ENCODE measurements at regions not wholly inside any gene's neighbourhood (a gene's known extent, or its start where the extent isn't known, plus 50 kb on each side); places are given as distances from the start of the nearest gene placed in this dataset.
"Not testable (repeated sequence)": the region's sequence is repeated elsewhere in the genome, so short reads cannot be mapped to it uniquely, and the experiment has no call there.

DNA sequence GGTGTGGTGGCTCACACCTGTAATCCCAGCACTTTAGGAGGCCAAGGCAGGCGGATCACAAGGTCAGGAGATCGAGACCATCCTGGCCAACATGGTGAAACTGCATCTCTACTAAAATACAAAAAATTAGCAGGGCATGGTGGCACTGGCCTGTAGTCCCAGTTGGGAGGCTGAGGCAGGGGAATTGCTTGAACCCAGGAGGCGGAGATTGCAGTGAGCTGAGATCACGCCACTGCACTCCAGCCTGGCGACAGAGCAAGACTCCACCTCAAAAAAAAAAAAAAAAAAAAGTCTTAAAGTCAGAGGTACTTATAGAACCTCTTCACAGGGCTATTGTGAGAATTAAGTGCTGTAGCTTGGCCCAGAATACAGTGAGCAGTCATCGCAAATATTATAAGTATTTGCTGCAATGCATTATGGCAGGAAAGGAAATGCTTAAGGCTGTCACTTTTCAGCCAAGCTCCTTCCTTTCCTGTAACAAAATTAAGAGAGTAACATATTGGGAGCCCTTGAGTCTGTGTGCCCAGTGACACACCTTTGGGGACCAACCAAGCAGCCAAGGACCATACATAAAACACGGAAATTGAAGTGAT, 110.9 kb upstream of the HAND1 start:
- not testable (repeated sequence) for H3K9me3 ChIP-seq (ENCODE audit: control insufficient read depth, low read length)

DNA sequence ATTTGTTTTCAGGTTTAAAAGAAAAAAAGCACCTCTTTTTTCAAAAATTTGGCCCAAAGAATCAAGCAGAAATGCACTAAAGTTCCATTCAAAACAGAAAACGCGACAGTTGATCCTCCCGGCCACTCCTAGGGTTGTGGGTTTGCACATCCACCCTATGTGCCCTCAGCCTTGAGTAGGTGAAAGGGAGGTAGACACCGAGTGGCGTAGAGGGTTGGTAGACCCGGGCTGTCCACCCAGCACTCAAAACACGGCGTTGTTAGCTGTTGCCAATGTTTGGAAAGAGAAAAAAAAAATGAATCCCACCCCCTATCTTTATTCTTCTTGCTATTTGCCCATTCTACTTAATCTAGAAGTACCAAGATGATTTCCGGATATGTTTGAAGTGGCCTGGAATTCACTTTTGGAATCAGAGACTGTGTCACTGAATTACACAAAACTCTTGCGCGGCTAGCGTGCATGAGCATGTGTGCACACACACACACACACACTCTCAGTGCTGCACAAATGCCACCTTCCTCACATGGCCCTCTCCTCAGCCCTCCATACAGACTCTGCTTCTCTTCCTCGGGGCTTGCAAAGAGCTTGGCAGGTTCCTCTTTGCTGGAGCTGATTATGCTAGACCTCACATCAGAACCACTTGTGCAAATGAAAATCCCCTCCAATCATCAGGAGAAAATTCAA, 110.2 kb upstream of the HAND1 start:
- Histone ChIP-seq H3K4me3 (ENCODE audit: low read length) (no peak overlapping the region), H3K27ac (ENCODE audit: low read length) (no peak overlapping the region), H3K9me3 (ENCODE audit: control insufficient read depth, low read length) (no peaks in the 10 kb centered on the region), H3K4me1 (ENCODE audit: control insufficient read depth, insufficient read depth, low read length) (no peaks in the 10 kb centered on the region), H3K27me3 (ENCODE audit: control insufficient read depth, insufficient read depth) (no peaks in the 10 kb centered on the region)
- intact Hi-C loops (cut with DNase I): no loop called here
- WGBS: 81% methylated on average over 13 of the region's 13 CpGs
- DNase-seq (no peak), ATAC-seq (no peak)

More for the DNA sequence above, 110.9 kb upstream of the HAND1 start:
- intact Hi-C loops (cut with DNase I); DNase-seq; H3K4me1 ChIP-seq (ENCODE audit: control insufficient read depth, insufficient read depth, low read length); H3K4me3 ChIP-seq (ENCODE audit: low read length); ATAC-seq; H3K27ac ChIP-seq (ENCODE audit: low read length); H3K27me3 ChIP-seq (ENCODE audit: control insufficient read depth, insufficient read depth): not testable (repeated sequence)
- 82% methylated on average over 7 of the region's 7 CpGs for WGBS

DNA sequence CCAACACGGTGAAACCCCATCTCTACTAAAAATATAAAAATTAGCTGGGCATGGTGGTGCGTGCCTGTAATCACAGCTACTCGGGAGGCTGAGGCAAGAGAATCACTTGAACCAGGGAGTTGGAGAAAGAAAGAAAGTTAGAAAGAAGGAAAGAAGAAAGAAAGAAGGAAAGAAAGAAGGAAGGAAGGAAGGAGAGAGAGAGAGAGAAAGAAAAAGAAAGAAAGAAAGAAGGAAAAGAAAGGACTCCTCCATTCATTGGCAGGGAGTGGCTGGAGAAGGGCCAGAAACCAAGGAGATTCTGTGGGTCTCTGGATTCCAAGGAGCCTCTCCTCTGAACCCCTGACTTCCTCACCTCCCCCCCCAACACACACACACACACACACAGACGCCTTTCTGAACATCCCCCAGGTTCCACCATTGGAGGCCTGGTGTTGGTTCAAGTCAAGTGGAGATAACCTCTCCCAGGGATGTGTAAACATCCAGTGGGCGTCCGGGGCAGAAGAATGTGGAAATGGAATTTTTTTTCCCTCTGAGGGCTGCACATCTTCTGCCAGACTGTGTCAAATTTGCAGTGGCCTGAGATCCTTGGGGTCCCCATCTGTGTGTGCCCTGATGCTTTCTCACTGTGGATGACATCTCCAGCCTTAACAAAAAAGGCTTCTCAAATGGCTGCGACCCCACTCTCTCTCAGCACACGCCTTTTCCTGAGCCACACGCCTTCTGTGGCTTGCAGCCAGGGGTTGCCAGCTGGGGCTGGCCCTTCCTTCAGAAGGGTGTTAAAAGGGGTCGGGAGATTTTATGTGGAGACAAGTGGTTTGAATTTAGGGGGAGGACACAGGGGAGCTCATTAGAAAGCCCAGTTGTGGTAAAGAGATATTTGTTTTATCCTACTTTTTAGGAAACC, 109.3 kb upstream of the HAND1 start:
- no peak overlapping the region for H3K27ac ChIP-seq (ENCODE audit: low read length)
- ATAC-seq (no peak), DNase-seq (no peak)
- no peaks in the 10 kb centered on the region for H3K4me1 ChIP-seq (ENCODE audit: control insufficient read depth, insufficient read depth, low read length)
- no peak overlapping the region for H3K4me3 ChIP-seq (ENCODE audit: low read length)
- intact Hi-C loops (cut with DNase I): no loop called here
- H3K9me3 ChIP-seq (ENCODE audit: control insufficient read depth, low read length): no peaks in the 10 kb centered on the region
- no peaks in the 10 kb centered on the region for H3K27me3 ChIP-seq (ENCODE audit: control insufficient read depth, insufficient read depth)
- WGBS: 33% methylated on average over 10 of the region's 10 CpGs

DNA sequence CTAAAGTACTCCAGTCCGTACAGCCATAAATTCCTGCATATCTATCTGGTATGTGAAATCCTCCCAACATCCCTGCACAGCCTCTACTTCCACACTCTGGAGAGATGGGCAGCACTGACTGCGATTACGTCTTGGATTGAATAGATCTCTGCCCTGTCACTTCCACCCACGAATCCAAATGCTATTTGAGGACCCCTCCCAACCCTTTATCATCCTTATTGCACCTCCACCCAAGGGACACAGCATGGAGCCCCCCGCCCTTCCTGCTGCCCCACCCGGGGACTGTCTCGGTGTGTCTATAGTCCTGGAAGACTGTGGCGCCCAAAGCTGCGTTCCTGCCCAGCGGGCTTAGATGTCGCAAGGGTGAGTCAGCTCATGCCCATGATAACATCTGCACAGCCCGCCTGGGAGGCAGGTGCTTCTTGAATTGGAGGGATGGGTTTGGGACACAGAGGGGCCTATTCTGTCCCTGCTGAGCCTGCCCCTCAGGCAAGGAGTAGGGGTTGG, 105.7 kb upstream of the HAND1 start:
- Histone ChIP-seq H3K4me3 (ENCODE audit: low read length) (no peak overlapping the region), H3K4me1 (ENCODE audit: control insufficient read depth, insufficient read depth, low read length) (no peaks in the 10 kb centered on the region), H3K27ac (ENCODE audit: low read length) (no peak overlapping the region), H3K9me3 (ENCODE audit: control insufficient read depth, low read length) (no peaks in the 10 kb centered on the region), H3K27me3 (ENCODE audit: control insufficient read depth, insufficient read depth) (no peaks in the 10 kb centered on the region)
- intact Hi-C loops (cut with DNase I): no loop called here
- ATAC-seq (no peak), DNase-seq (no peak)
- 66% methylated on average over 12 of the region's 12 CpGs for WGBS

DNA sequence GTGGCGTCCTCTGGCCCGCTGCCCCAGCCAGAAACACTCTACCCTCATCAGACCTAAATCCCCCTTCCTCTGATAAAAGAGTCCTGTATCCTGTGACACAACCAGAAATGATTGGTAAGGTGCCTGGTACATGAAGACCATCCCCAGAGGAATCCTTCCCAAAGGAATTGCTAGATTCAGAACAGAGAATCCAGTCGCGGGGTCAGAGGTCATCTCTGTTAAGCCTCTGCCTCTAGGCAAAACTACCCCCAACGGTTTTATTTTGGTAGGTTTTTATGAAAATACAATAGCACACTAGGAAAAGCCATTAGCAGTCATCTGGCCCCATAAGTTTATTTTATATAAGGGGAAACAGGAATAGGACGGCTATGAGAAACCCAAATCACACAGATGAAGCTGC, 102.4 kb upstream of the HAND1 start:
- WGBS: 68% methylated on average over 6 of the region's 6 CpGs
- no peak overlapping the region for H3K27ac ChIP-seq (ENCODE audit: low read length)
- DNase-seq (no peak), ATAC-seq (no peak)
- intact Hi-C loops (cut with DNase I): no loop called here
- H3K4me3 ChIP-seq (ENCODE audit: low read length): no peak overlapping the region
- H3K4me1 ChIP-seq (ENCODE audit: control insufficient read depth, insufficient read depth, low read length): no peaks in the 10 kb centered on the region
- H3K9me3 ChIP-seq (ENCODE audit: control insufficient read depth, low read length): no peaks in the 10 kb centered on the region
- H3K27me3 ChIP-seq (ENCODE audit: control insufficient read depth, insufficient read depth): no peaks in the 10 kb centered on the region

DNA sequence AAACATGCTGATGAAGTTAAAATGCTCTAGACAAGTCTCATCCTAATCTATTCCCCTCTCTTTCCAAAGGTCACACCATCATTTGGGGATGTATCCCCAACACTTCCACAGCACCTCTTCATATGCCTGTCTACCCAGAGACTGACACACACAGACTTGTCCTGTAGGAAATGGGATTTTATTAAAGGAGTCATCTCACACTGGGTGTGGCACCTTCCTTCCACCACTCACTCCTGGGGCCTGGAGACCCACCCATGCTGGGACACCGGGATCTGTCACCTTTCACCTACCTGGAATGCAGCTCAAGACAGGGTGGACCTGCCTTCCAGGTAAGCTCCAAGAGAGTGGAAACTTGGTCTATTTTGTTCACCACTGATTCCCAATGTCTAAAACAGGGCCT, 99.4 kb upstream of the HAND1 start:
- Histone ChIP-seq H3K4me1 (ENCODE audit: control insufficient read depth, insufficient read depth, low read length) (no peaks in the 10 kb centered on the region), H3K27ac (ENCODE audit: low read length) (no peak overlapping the region), H3K9me3 (ENCODE audit: control insufficient read depth, low read length) (no peaks in the 10 kb centered on the region), H3K27me3 (ENCODE audit: control insufficient read depth, insufficient read depth) (no peaks in the 10 kb centered on the region), H3K4me3 (ENCODE audit: low read length) (no peak overlapping the region)
- intact Hi-C loops (cut with DNase I): no loop called here
- DNase-seq (no peak), ATAC-seq (no peak)
- 51% methylated on average over 1 of the region's 1 CpG for WGBS

DNA sequence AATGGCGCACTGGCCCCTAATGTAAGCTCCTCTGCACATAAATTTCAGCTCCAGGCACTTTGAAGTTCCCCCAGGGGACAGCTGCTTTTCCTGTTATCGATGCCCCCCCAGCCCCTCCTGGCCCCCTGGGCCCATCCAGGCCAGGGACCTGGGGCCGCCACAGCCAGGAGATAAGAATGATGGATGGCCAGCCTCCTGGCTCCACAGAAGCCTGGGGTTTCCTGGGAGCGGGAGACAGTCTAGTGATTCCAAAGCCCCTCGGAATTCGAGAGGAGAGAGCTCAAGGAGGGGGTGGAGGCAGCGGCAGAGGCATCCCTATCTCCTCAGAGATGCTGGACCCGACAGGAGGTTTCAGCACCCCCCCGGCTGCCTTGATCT, 98.4 kb upstream of the HAND1 start:
- Histone ChIP-seq H3K4me3 (ENCODE audit: low read length) (no peak overlapping the region), H3K4me1 (ENCODE audit: control insufficient read depth, insufficient read depth, low read length) (no peaks in the 10 kb centered on the region), H3K9me3 (ENCODE audit: control insufficient read depth, low read length) (no peaks in the 10 kb centered on the region), H3K27me3 (ENCODE audit: control insufficient read depth, insufficient read depth) (no peaks in the 10 kb centered on the region), H3K27ac (ENCODE audit: low read length) (no peak overlapping the region)
- WGBS: 18% methylated on average over 9 of the region's 9 CpGs
- DNase-seq (no peak), ATAC-seq (no peak)
- intact Hi-C loops (cut with DNase I): no loop called here

DNA sequence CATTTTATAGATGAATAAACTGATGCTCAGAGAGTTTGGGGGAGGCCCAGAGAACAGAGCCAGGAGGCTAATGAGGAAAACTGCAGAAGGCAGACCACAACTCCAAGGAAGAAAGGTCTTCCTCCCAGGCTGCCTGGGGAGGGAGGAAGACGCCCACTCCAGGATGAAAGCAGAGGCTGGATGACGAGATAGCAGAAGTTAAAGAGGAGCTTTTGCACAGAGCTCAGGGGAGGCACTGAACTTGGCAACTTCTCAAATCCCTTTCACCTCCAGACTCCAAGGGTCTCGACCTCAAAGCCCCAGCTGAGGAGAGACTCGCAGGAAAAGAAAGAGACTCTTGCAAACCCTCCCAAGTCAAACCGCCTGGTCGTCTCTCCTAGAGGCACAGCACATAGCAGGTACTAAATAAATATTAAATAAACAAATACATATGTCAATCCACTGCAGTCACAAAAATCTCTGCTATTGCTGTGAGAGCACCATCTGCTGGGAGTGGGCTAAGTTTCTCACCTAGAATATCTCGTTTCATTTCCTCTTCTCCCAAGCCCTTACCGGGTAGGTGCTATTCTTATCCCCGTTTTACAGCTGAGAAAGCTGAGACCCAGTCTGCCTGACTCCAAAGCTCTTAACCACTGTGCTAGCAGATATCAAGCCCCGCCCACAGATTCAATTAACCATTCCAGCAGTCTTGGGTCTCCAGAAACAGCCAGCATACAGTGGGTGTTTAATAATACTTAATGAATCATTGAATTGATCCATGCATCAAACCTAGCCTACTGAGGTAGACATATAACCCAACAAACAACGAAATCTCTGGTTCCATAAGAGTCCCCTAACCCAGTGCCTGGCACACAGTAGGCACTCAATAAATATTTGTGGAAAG, 97.8 kb upstream of the HAND1 start:
- H3K4me1 ChIP-seq (ENCODE audit: control insufficient read depth, insufficient read depth, low read length): no peaks in the 10 kb centered on the region
- H3K4me3 ChIP-seq (ENCODE audit: low read length): no peak overlapping the region
- H3K9me3 ChIP-seq (ENCODE audit: control insufficient read depth, low read length): no peaks in the 10 kb centered on the region
- DNase-seq (no peak), ATAC-seq (no peak)
- intact Hi-C loops (cut with DNase I): no loop called here
- WGBS: 18% methylated on average over 11 of the region's 11 CpGs
- H3K27me3 ChIP-seq (ENCODE audit: control insufficient read depth, insufficient read depth): no peaks in the 10 kb centered on the region
- no peak overlapping the region for H3K27ac ChIP-seq (ENCODE audit: low read length)

DNA sequence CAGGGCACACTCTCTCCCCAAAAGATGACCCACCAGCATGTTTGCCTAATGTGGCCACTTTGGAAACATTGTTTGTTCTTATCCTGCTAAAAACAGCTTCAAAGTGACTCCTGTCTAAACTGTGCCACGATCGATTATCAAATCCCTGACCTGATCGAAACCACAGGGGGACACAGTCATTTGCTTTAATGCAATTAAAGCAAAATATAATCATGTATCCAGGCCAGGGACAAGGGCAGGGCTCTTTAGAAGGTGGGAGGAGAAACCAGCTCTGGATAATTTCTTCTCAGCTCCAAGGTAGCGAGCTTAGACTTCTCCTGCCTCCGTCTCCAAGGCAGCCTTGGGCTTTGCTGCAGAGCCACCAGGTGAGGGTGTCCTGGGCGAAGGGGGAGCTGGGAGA, 95.0 kb upstream of the HAND1 start:
- H3K27me3 ChIP-seq (ENCODE audit: control insufficient read depth, insufficient read depth): no peaks in the 10 kb centered on the region
- no peak for DNase-seq
- no peak overlapping the region for H3K27ac ChIP-seq (ENCODE audit: low read length)
- WGBS: 88% methylated on average over 6 of the region's 6 CpGs
- intact Hi-C loops (cut with DNase I): no loop called here
- H3K4me1 ChIP-seq (ENCODE audit: control insufficient read depth, insufficient read depth, low read length): no peaks in the 10 kb centered on the region
- H3K4me3 ChIP-seq (ENCODE audit: low read length): no peak overlapping the region
- ATAC-seq: no peak
- no peaks in the 10 kb centered on the region for H3K9me3 ChIP-seq (ENCODE audit: control insufficient read depth, low read length)

DNA sequence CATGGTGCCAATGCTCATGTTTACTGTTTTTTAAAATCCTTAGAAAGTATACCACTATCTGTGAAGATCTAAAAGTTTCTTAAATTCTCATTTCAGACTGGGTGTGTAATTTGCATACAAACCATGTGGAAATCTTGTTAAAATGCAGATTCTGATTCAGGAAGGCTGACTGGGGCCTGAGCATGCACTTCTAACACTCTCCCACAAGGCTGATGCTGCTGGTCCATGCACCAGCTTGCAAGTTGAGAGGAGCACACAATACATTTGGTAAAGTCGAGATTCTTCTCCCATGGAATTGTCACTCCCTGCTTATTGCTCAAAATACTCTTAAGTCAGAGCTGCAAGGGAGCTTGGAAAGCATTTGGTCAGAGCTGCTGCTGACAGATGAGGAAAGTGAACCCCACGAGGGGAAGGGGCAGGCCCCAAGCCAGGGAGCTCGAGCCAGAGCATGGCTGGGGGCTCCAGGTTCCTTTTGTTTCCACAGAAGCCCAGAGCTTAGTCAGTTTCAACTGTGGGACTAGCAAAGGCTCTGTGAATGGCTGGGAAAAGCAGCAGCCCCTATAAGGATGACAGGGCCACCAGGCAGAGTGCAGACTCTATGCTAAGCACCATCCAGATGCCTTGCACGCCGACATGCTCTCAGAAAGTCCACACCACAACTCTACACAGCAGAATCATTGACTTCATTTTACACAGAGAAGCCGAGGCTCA, 93.5 kb upstream of the HAND1 start:
- Histone ChIP-seq H3K9me3 (ENCODE audit: control insufficient read depth, low read length) (no peaks in the 10 kb centered on the region), H3K27ac (ENCODE audit: low read length) (no peak overlapping the region), H3K4me3 (ENCODE audit: low read length) (no peak overlapping the region), H3K27me3 (ENCODE audit: control insufficient read depth, insufficient read depth) (no peaks in the 10 kb centered on the region), H3K4me1 (ENCODE audit: control insufficient read depth, insufficient read depth, low read length) (no peaks in the 10 kb centered on the region)
- 67% methylated on average over 6 of the region's 6 CpGs for WGBS
- intact Hi-C loops (cut with DNase I): no loop called here
- ATAC-seq: no peak
- DNase-seq: no peak

Data from right cardiac atrium (tissue), 5 donors.